OCI-LY7 (cell line): ENCODE measurements at regions not wholly inside any gene's neighbourhood (a gene's known extent, or its start where the extent isn't known, plus 50 kb on each side); places are given as distances from the start of the nearest gene placed in this dataset.

ENCODE experiments used
- BruUV-seq: library from RNA; stranded (reverse); fragments of 400-500 nt; replicated peaks from 2 replicates; lab custom pipeline; 2021; lab: Mats Ljungman, UMichigan
- CTCF ChIA-PET: fragments of 300-600 bp; sonication (Branson Sonifier 250); formaldehyde crosslinking; loops from one replicate; lab custom pipeline; 2022; ENCODE audit warnings: antibody characterized with exemption; ENCODE audit not compliant: unreplicated experiment; lab: Charles Lee
- POLR2A ChIA-PET: fragments of 300-600 bp; sonication (Branson Sonifier 250); formaldehyde crosslinking; loops from one replicate; lab custom pipeline; 2022; ENCODE audit warnings: antibody characterized with exemption; lab: Charles Lee
- DNase-seq: peaks from one replicate; pipeline ENCODE4 v3.0.0-alpha.2; 2015; ENCODE audit warnings: low spot score
- H2AFZ ChIP-seq: fragments of 200-600 bp; sonication (generic), shearing (Covaris generic); 2 replicates; pipeline ENCODE4 v1.6.1; 2014; ENCODE audit warnings: mild to moderate bottlenecking, antibody characterized with exemption, low read length, moderate library complexity
- H3K27ac ChIP-seq: fragments of 200-600 bp; sonication (generic); 2 replicates; pipeline ENCODE4 v1.5.1; 2014; ENCODE audit warnings: mixed run types, low read depth, mild to moderate bottlenecking, moderate library complexity, low read length, inconsistent platforms; ENCODE audit not compliant: poor library complexity, severe bottlenecking
- H3K36me3 ChIP-seq: fragments of 200-600 bp; sonication (generic); 2 replicates; pipeline ENCODE4 v1.6.1; 2014; ENCODE audit warnings: mild to moderate bottlenecking, antibody characterized with exemption, low read length, moderate library complexity, mixed read lengths; ENCODE audit not compliant: insufficient read depth
- H3K4me1 ChIP-seq: fragments of 200-600 bp; sonication (generic); 2 replicates; pipeline ENCODE4 v1.5.1; 2014; ENCODE audit warnings: mild to moderate bottlenecking, low read length; ENCODE audit not compliant: insufficient read depth, poor library complexity, severe bottlenecking
- H3K4me2 ChIP-seq: fragments of 200-600 bp; sonication (generic); 2 replicates; pipeline ENCODE4 v1.6.1; 2014; ENCODE audit warnings: mild to moderate bottlenecking, low read length
- H3K4me3 ChIP-seq: fragments of 200-600 bp; sonication (generic); 2 replicates; pipeline ENCODE4 v1.5.1; 2014; ENCODE audit warnings: mild to moderate bottlenecking, low read depth, low read length; ENCODE audit not compliant: poor library complexity, severe bottlenecking
- H3K79me2 ChIP-seq: fragments of 200-600 bp; sonication (generic); 2 replicates; pipeline ENCODE4 v1.6.1; 2016; ENCODE audit warnings: low read depth, mild to moderate bottlenecking, low read length, moderate library complexity, mixed read lengths; ENCODE audit not compliant: insufficient read depth
- H3K9me2 ChIP-seq: fragments of 200-600 bp; sonication (generic); 2 replicates; pipeline ENCODE4 v1.6.1; 2016; ENCODE audit warnings: mild to moderate bottlenecking, low read length, mixed read lengths; ENCODE audit not compliant: insufficient read depth
- H3K9me3 ChIP-seq: fragments of 200-600 bp; sonication (generic); 2 replicates; pipeline ENCODE4 v1.6.1; 2014; ENCODE audit warnings: mild to moderate bottlenecking, mixed run types, low read length, mixed read lengths
- H4K20me1 ChIP-seq: fragments of 200-600 bp; sonication (generic); 2 replicates; pipeline ENCODE4 v1.6.1; 2014; ENCODE audit warnings: mild to moderate bottlenecking, antibody characterized with exemption, low read length, moderate library complexity, mixed read lengths; ENCODE audit not compliant: insufficient read depth
- CTCF ChIP-seq: fragments of 200-600 bp; sonication (generic); conservative IDR thresholded peaks from 2 replicates; pipeline ENCODE4 v1.5.1; 2014; ENCODE audit warnings: mild to moderate bottlenecking, antibody characterized with exemption, low read length, moderate library complexity, mixed read lengths
- EZH2phosphoT487 ChIP-seq: fragments of 200-600 bp; sonication (generic); IDR thresholded peaks from 2 replicates; pipeline ENCODE4 v1.6.1; 2018; ENCODE audit warnings: low read depth, borderline replicate concordance, mild to moderate bottlenecking, mixed run types, antibody characterized with exemption, low read length, moderate library complexity, mixed read lengths
- intact Hi-C: fragments of 100-400 bp; cut with micrococcal nuclease; formaldehyde crosslinking; loops from one replicate; pipeline ENCODE4 v1.10.0; 2022; ENCODE audit not compliant: unreplicated experiment

GRCh38 chr4:41806807-41807206 is 58.3 kb upstream of the PHOX2B start:
- POLR2A ChIA-PET, result no interaction called here
- no peaks in the 10 kb centered on the region for H3K79me2 ChIP-seq
- no peak for DNase-seq
- no peak overlapping the region for H3K27ac ChIP-seq
- H4K20me1 ChIP-seq, result no peaks in the 10 kb centered on the region
- no peak overlapping the region for H2AFZ ChIP-seq
- no peak overlapping the region for H3K4me2 ChIP-seq
- H3K4me3 ChIP-seq, result no peak overlapping the region
- no TSS peak for BruUV-seq
- no peaks in the 10 kb centered on the region for H3K9me3 ChIP-seq
- CTCF ChIA-PET, result no interaction called here
- intact Hi-C loops, result no loop called here
- no peaks in the 10 kb centered on the region for H3K4me1 ChIP-seq
- TF ChIP-seq CTCF (no peak), EZH2phosphoT487 (no peak)
- no peaks in the 10 kb centered on the region for H3K9me2 ChIP-seq
- H3K36me3 ChIP-seq, result no peaks in the 10 kb centered on the region

- TF ChIP-seq EZH2phosphoT487 (no peak), CTCF (no peak)
- no peaks in the 10 kb centered on the region for H3K9me3 ChIP-seq
- BruUV-seq, result no TSS peak
- intact Hi-C loops, result no loop called here
- H4K20me1 ChIP-seq, result no peaks in the 10 kb centered on the region
- no peak for DNase-seq
- no peaks in the 10 kb centered on the region for H3K4me1 ChIP-seq
- no peak overlapping the region for H3K4me2 ChIP-seq
- CTCF ChIA-PET, result no interaction called here
- no peak overlapping the region for H2AFZ ChIP-seq
- no peak overlapping the region for H3K4me3 ChIP-seq
- H3K36me3 ChIP-seq, result no peaks in the 10 kb centered on the region
- H3K27ac ChIP-seq, result no peak overlapping the region
- no peaks in the 10 kb centered on the region for H3K9me2 ChIP-seq
- POLR2A ChIA-PET, result no interaction called here
- H3K79me2 ChIP-seq, result no peaks in the 10 kb centered on the region
Measured at GRCh38 chr4:41802590-41802989, 54.1 kb upstream of the PHOX2B start.

GRCh38 chr4:41799126-41799525 is 50.6 kb upstream of the PHOX2B start:
- no TSS peak for BruUV-seq
- Histone ChIP-seq H3K36me3 (no peaks in the 10 kb centered on the region), H4K20me1 (no peaks in the 10 kb centered on the region), H3K4me3 (no peak overlapping the region), H3K9me3 (no peaks in the 10 kb centered on the region), H3K79me2 (no peaks in the 10 kb centered on the region), H3K4me2 (no peak overlapping the region), H3K4me1 (no peaks in the 10 kb centered on the region), H3K9me2 (no peaks in the 10 kb centered on the region), H3K27ac (no peak overlapping the region), H2AFZ (no peak overlapping the region)
- POLR2A ChIA-PET, result no interaction called here
- CTCF ChIA-PET, result no interaction called here
- TF ChIP-seq EZH2phosphoT487 (no peak), CTCF (no peak)
- intact Hi-C loops, result no loop called here
- no peak for DNase-seq
